Hepatocyte (in vitro differentiated cells): ENCODE measurements at regions not wholly inside any gene's neighbourhood (a gene's known extent, or its start where the extent isn't known, plus 50 kb on each side); places are given as distances from the start of the nearest gene placed in this dataset.

Experiments used
- DNase-seq: peaks from one replicate; pipeline ENCODE4 v3.0.0-alpha.2; 2016; ENCODE audit warnings: low spot score
- H2AFZ ChIP-seq: fragments of 200-600 bp; sonication (generic); 2 replicates; pipeline ENCODE4 v1.6.0; 2016; ENCODE audit warnings: antibody characterized with exemption, mild to moderate bottlenecking
- H3K27ac ChIP-seq: fragments of 200-600 bp; sonication (generic); 2 replicates; pipeline ENCODE4 v1.5.1; 2016; ENCODE audit warnings: mild to moderate bottlenecking
- H3K27me3 ChIP-seq: fragments of 200-600 bp; sonication (generic); 2 replicates; pipeline ENCODE4 v1.6.1; 2016
- H3K36me3 ChIP-seq: fragments of 200-600 bp; sonication (generic); replicated peaks from 2 replicates; pipeline ENCODE4 v1.5.1; 2016; ENCODE audit warnings: low read depth; ENCODE audit not compliant: insufficient read depth
- H3K4me1 ChIP-seq: fragments of 200-600 bp; sonication (generic); 2 replicates; pipeline ENCODE4 v1.5.1; 2016; ENCODE audit warnings: mild to moderate bottlenecking, moderate library complexity; ENCODE audit not compliant: insufficient read depth
- H3K4me2 ChIP-seq: fragments of 200-600 bp; sonication (generic); 2 replicates; pipeline ENCODE4 v1.6.0; 2016
- H3K4me3 ChIP-seq: fragments of 200-600 bp; sonication (generic); 2 replicates; pipeline ENCODE4 v1.5.1; 2016; ENCODE audit warnings: mild to moderate bottlenecking
- H3K79me2 ChIP-seq: fragments of 200-600 bp; sonication (generic); 2 replicates; pipeline ENCODE4 v1.6.0; 2017; ENCODE audit warnings: mild to moderate bottlenecking
- H3K9me2 ChIP-seq: fragments of 200-600 bp; sonication (generic); replicated peaks from 2 replicates; pipeline ENCODE4 v1.6.0; 2017; ENCODE audit warnings: mild to moderate bottlenecking; ENCODE audit not compliant: insufficient read depth
- H3K9me3 ChIP-seq: fragments of 200-600 bp; sonication (generic); 2 replicates; pipeline ENCODE4 v1.5.1; 2016; ENCODE audit warnings: low read depth, mild to moderate bottlenecking
- H4K20me1 ChIP-seq: fragments of 200-600 bp; sonication (generic); 2 replicates; pipeline ENCODE4 v1.6.0; 2016; ENCODE audit warnings: mild to moderate bottlenecking; ENCODE audit not compliant: insufficient read depth, poor library complexity, severe bottlenecking
- EZH2 ChIP-seq: fragments of 200-600 bp; sonication (generic); IDR thresholded peaks from 2 replicates; pipeline ENCODE4 v1.6.1; 2016; ENCODE audit warnings: antibody characterized with exemption, mild to moderate bottlenecking, borderline replicate concordance
- EZH2phosphoT487 ChIP-seq: fragments of 200-600 bp; sonication (generic); IDR thresholded peaks from one replicate; pipeline ENCODE4 v1.6.1; 2018; ENCODE audit warnings: antibody characterized with exemption, mild to moderate bottlenecking, low read depth, moderate library complexity; ENCODE audit not compliant: unreplicated experiment, severe bottlenecking
- WGBS: methylation state at CpG from one replicate; pipeline ENCODE4 v1.1.6; 2016; ENCODE audit warnings: low lambda C conversion rate; ENCODE audit errors: missing lambda C conversion rate; 5-methylcytosine and 5-hydroxymethylcytosine counted together
- TF ChIP-seq, protein P1 (sequence below): fragments of 200-600 bp; sonication (generic); IDR thresholded peaks from 2 replicates; pipeline ENCODE4 v1.5.1; 2016; ENCODE audit warnings: antibody characterized with exemption, mild to moderate bottlenecking; ENCODE audit not compliant: poor library complexity

GRCh38 chr14:53741479-53742232, 215.0 kb downstream of the BMP4 start:
- H3K9me2 ChIP-seq: no peaks in the 10 kb centered on the region
- H3K36me3 ChIP-seq: no peaks in the 10 kb centered on the region
- no peak for TF ChIP-seq EZH2phosphoT487
- TF ChIP-seq, protein P1, sequence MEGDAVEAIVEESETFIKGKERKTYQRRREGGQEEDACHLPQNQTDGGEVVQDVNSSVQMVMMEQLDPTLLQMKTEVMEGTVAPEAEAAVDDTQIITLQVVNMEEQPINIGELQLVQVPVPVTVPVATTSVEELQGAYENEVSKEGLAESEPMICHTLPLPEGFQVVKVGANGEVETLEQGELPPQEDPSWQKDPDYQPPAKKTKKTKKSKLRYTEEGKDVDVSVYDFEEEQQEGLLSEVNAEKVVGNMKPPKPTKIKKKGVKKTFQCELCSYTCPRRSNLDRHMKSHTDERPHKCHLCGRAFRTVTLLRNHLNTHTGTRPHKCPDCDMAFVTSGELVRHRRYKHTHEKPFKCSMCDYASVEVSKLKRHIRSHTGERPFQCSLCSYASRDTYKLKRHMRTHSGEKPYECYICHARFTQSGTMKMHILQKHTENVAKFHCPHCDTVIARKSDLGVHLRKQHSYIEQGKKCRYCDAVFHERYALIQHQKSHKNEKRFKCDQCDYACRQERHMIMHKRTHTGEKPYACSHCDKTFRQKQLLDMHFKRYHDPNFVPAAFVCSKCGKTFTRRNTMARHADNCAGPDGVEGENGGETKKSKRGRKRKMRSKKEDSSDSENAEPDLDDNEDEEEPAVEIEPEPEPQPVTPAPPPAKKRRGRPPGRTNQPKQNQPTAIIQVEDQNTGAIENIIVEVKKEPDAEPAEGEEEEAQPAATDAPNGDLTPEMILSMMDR: no peak
- no peak overlapping the region for H3K4me3 ChIP-seq
- no peak overlapping the region for H2AFZ ChIP-seq
- H3K4me2 ChIP-seq: no peak overlapping the region
- no peaks in the 10 kb centered on the region for H3K27me3 ChIP-seq
- no peaks in the 10 kb centered on the region for H4K20me1 ChIP-seq
- 57% methylated on average over 5 of the region's 5 CpGs for WGBS
- no peak for DNase-seq
- no peaks in the 10 kb centered on the region for H3K4me1 ChIP-seq
- no peaks in the 10 kb centered on the region for H3K9me3 ChIP-seq
- no peak overlapping the region for H3K27ac ChIP-seq
- H3K79me2 ChIP-seq: no peaks in the 10 kb centered on the region

- no peak overlapping the region for H2AFZ ChIP-seq
- H3K79me2 ChIP-seq: no peaks in the 10 kb centered on the region
- H3K9me2 ChIP-seq: no peaks in the 10 kb centered on the region
- no peak overlapping the region for H3K4me2 ChIP-seq
- no peak overlapping the region for H3K4me3 ChIP-seq
- no peak for DNase-seq
- H3K4me1 ChIP-seq: no peaks in the 10 kb centered on the region
- no peak overlapping the region for H3K27ac ChIP-seq
- TF ChIP-seq, protein P1: no peak
- TF ChIP-seq EZH2phosphoT487: no peak
- TF ChIP-seq EZH2: no peak
- H3K9me3 ChIP-seq: no peaks in the 10 kb centered on the region
- no peaks in the 10 kb centered on the region for H3K36me3 ChIP-seq
- no peaks in the 10 kb centered on the region for H3K27me3 ChIP-seq
- no peaks in the 10 kb centered on the region for H4K20me1 ChIP-seq
These were observed 216.1 kb downstream of the BMP4 start for GRCh38 chr14:53740570-53740969.

GRCh38 chr14:53735916-53736315, 220.7 kb downstream of the BMP4 start:
- Histone ChIP-seq H2AFZ (no peak overlapping the region), H3K27me3 (no peaks in the 10 kb centered on the region), H3K79me2 (no peaks in the 10 kb centered on the region), H3K4me3 (no peak overlapping the region), H3K36me3 (no peaks in the 10 kb centered on the region), H3K4me2 (no peak overlapping the region), H3K27ac (no peak overlapping the region), H3K9me2 (no peaks in the 10 kb centered on the region), H3K9me3 (no peaks in the 10 kb centered on the region), H3K4me1 (no peaks in the 10 kb centered on the region), H4K20me1 (no peaks in the 10 kb centered on the region)
- 75% methylated on average over 2 of the region's 2 CpGs for WGBS
- TF ChIP-seq EZH2phosphoT487: no peak
- no peak for TF ChIP-seq EZH2
- TF ChIP-seq, protein P1: no peak
- DNase-seq: no peak

DNA sequence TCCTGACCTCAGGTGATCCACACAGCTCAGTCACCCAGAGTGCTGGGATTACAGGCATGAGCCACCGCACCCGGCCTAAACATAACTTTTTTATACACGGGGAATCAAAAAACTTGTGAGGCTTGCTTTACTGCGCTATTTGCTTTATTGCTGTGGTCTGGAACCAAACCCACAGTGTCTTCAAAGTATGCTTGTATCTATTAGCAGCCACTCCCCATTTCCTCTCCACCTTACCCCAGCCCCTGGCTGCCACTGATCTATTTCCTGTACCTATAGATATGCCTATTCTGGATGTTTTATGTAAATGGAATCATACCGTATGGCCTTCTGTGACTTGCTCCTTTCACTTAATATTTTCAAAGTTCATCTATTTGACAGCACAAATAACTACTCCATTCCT, 233.4 kb downstream of the BMP4 start:
- Histone ChIP-seq H3K4me1 (no peaks in the 10 kb centered on the region), H3K9me2 (no peaks in the 10 kb centered on the region), H3K4me3 (no peak overlapping the region), H4K20me1 (no peaks in the 10 kb centered on the region), H3K4me2 (no peak overlapping the region), H3K9me3 (peaks cover 5% of the 10 kb centered on the region), H3K36me3 (no peaks in the 10 kb centered on the region), H3K27ac (no peak overlapping the region), H2AFZ (no peak overlapping the region), H3K27me3 (no peaks in the 10 kb centered on the region), H3K79me2 (no peaks in the 10 kb centered on the region)
- 94% methylated on average over 5 of the region's 5 CpGs for WGBS
- no peak for DNase-seq
- TF ChIP-seq, protein P1: no peak
- no peak for TF ChIP-seq EZH2
- no peak for TF ChIP-seq EZH2phosphoT487
